Endothelial cell of umbilical vein (primary cell): ENCODE measurements at regions not wholly inside any gene's neighbourhood (a gene's known extent, or its start where the extent isn't known, plus 50 kb on each side); places are given as distances from the start of the nearest gene placed in this dataset.

Source experiments
- BruUV-seq: library from RNA; stranded (reverse); fragments of 400-500 nt; replicated peaks from 2 replicates; lab custom pipeline; 2021; lab: Mats Ljungman, UMichigan
- CTCF ChIA-PET: fragments of 300-600, 350-600 bp; sonication (Branson Sonifier 250); formaldehyde crosslinking; loops from one replicate; lab custom pipeline; 2021; ENCODE audit warnings: antibody characterized with exemption, inconsistent platforms; lab: Charles Lee
- POLR2A ChIA-PET: fragments of 300-600, 350-600 bp; sonication (Branson Sonifier 250); formaldehyde crosslinking; loops from one replicate; lab custom pipeline; 2021; ENCODE audit warnings: antibody characterized with exemption, inconsistent platforms; lab: Charles Lee
- DNase-seq: peaks from one replicate; pipeline ENCODE4 v3.0.0-alpha.2; 2011; ENCODE audit warnings: low read depth, low spot score
- FAIRE-seq: peaks from 2 replicates; lab custom pipeline; 2011; peaks lifted over from hg19 to GRCh38; lab: Jason Lieb, UNC
- H2AFZ ChIP-seq: 2 replicates; pipeline ENCODE4 v1.6.0; 2012; ENCODE audit warnings: low read depth, low read length, control low read depth, inconsistent platforms
- H3K27ac ChIP-seq: 2 replicates; pipeline ENCODE4 v1.5.1; 2011; ENCODE audit warnings: low read depth, mild to moderate bottlenecking, control low read depth, low read length, moderate library complexity; ENCODE audit not compliant: insufficient read depth
- H3K27me3 ChIP-seq, 2 experiments: 2 replicates each; pipeline versions ENCODE4 v1.6.0 to v1.6.1; 2011; ENCODE audit warnings: low read length in 2 of 2, mixed read lengths in 1 of 2; ENCODE audit not compliant: control insufficient read depth in 2 of 2, insufficient read depth in 2 of 2
- H3K36me3 ChIP-seq, 2 experiments: 2 replicates in 1 of 2; 3 replicates in 1 of 2; pipeline ENCODE4 v1.5.1; 2011; ENCODE audit warnings: low read length in 2 of 2, mild to moderate bottlenecking in 1 of 2, moderate library complexity in 1 of 2; ENCODE audit not compliant: control insufficient read depth in 2 of 2, insufficient read depth in 2 of 2; ENCODE audit errors: extremely low read depth in 1 of 2
- H3K4me1 ChIP-seq: 3 replicates; pipeline ENCODE4 v1.5.1; 2011; ENCODE audit warnings: mild to moderate bottlenecking, low read length; ENCODE audit not compliant: control insufficient read depth, insufficient read depth; ENCODE audit errors: extremely low read depth
- H3K4me2 ChIP-seq: 2 replicates; pipeline ENCODE4 v1.6.1; 2011; ENCODE audit warnings: low read length, control low read depth, mixed read lengths; ENCODE audit not compliant: insufficient read depth
- H3K4me3 ChIP-seq, 3 experiments: fragments of 200-600 bp in 1 of 3; sonication (generic), shearing (Covaris generic) in 1 of 3; replicated peaks in 1 of 3; 2 replicates each; pipeline ENCODE4 v1.5.1; 2011 to 2016; ENCODE audit warnings: control low read depth in 3 of 3, low read length in 3 of 3, mild to moderate bottlenecking in 2 of 3, inconsistent platforms in 1 of 3, low read depth in 1 of 3, moderate library complexity in 1 of 3; ENCODE audit not compliant: insufficient read depth in 1 of 3
- H3K79me2 ChIP-seq: 2 replicates; pipeline ENCODE4 v1.6.0; 2012; ENCODE audit warnings: low read length, inconsistent platforms; ENCODE audit not compliant: control insufficient read depth, insufficient read depth
- H3K9ac ChIP-seq: replicated peaks from 2 replicates; pipeline ENCODE3; 2011; ENCODE audit warnings: low read length, control low read depth; ENCODE audit not compliant: insufficient read depth; ENCODE audit errors: extremely low read depth
- H3K9me1 ChIP-seq: replicated peaks from 3 replicates; pipeline ENCODE4 v1.6.0; 2011; ENCODE audit warnings: mild to moderate bottlenecking, low read length; ENCODE audit not compliant: control insufficient read depth, insufficient read depth; ENCODE audit errors: extremely low read depth
- H3K9me3 ChIP-seq: replicated peaks from 2 replicates; pipeline ENCODE4 v1.5.1; 2012; ENCODE audit warnings: low read length, inconsistent platforms; ENCODE audit not compliant: control insufficient read depth, insufficient read depth
- H4K20me1 ChIP-seq: replicated peaks from 2 replicates; pipeline ENCODE3; 2011; ENCODE audit warnings: mild to moderate bottlenecking, low read length; ENCODE audit not compliant: control insufficient read depth, insufficient read depth; ENCODE audit errors: extremely low read depth
- EZH2 ChIP-seq: IDR thresholded peaks from 2 replicates; pipeline ENCODE4 v1.6.1; 2012; ENCODE audit warnings: borderline replicate concordance, low read depth, mild to moderate bottlenecking, moderate library complexity, low read length, inconsistent platforms; ENCODE audit not compliant: severe bottlenecking
- FOS ChIP-seq: IDR thresholded peaks from 2 replicates; pipeline ENCODE4 v1.6.1; 2011; ENCODE audit warnings: mild to moderate bottlenecking, low read length, moderate library complexity, borderline replicate concordance; ENCODE audit not compliant: insufficient read depth
- GATA2 ChIP-seq: IDR thresholded peaks from 2 replicates; pipeline ENCODE4 v1.7.0; 2011; ENCODE audit warnings: low read depth, mild to moderate bottlenecking, moderate library complexity, mixed read lengths, low read length; ENCODE audit not compliant: insufficient read length, insufficient read depth
- JUN ChIP-seq: IDR thresholded peaks from 2 replicates; pipeline ENCODE4 v1.6.1; 2011; ENCODE audit warnings: borderline replicate concordance, low read depth; ENCODE audit not compliant: insufficient read length, insufficient read depth
- MYC ChIP-seq: IDR thresholded peaks from one replicate; pipeline ENCODE4 v1.6.1; 2011; ENCODE audit warnings: mild to moderate bottlenecking, low read depth, low read length
- POLR2AphosphoS5 ChIP-seq: IDR thresholded peaks from 2 replicates; pipeline ENCODE4 v1.6.1; 2012; ENCODE audit warnings: low read depth, mild to moderate bottlenecking, control low read depth, low read length, moderate library complexity; ENCODE audit not compliant: insufficient read depth
- dilution Hi-C: fragments of 300-500 bp; cut with MboI; formaldehyde crosslinking; loops from one replicate; pipeline ENCODE4 v1.15.0; 2019; ENCODE audit warnings: low sequenced_read_pairs; ENCODE audit not compliant: extremely low pct_ligation_motif_present
- intact Hi-C: fragments of 100-400 bp; cut with micrococcal nuclease; formaldehyde crosslinking; loops from one replicate; pipeline ENCODE4 v1.10.0; 2022
- TF ChIP-seq, protein P1 (sequence below), 2 donors: IDR thresholded peaks; 1 replicate in 1 of 2; 2 replicates in 1 of 2; pipeline ENCODE4 v1.5.1; 2011; ENCODE audit warnings: low read length in 2 of 2, mild to moderate bottlenecking in 2 of 2, moderate library complexity in 2 of 2, control low read depth in 1 of 2, inconsistent platforms in 1 of 2, low read depth in 1 of 2; ENCODE audit not compliant: insufficient read depth in 1 of 2; ENCODE audit errors: extremely low read depth in 1 of 2
- TF ChIP-seq, protein P2 (sequence below): IDR thresholded peaks from 2 replicates; pipeline ENCODE4 v1.6.1; 2011; ENCODE audit not compliant: insufficient read depth, insufficient read length

DNA sequence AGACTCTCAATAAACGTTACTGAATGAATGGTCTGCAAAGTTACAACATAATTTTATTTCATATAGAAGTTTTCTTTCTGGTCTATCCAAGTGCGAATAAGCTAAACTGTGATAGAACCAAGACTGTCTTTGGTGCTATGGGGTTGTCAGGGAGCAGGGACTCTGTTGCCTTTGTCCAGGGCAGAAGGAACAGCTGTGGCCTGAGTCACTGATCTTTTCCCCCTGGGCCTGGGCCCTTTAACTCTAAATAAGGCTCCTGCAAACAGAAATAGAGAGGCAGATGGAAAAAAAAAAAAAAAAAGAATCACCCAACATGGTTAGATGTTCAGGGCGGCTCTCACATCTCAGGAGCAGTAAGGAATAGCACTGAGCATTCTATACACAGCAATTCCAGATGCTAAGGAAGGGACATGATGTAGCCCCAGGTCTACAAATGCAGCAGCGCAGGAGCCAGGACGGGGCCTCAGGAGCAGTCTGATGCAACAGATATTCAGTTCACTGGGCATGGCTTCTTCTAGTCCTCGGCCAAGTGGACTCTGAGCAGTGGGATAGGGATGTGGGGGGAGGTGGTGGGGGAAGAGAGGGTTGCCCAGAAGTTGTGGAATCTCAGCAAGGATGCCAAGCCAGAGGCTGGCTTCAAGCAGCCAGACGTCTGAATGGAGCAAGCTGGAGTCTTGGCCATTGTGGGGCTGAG is 247.1 kb upstream of the SIX2 start:
- POLR2A ChIA-PET, result interaction anchor here (0.7 kb wide), 1 partner anchor 13 kb away, joined by 3 read pairs; no protein-coding TSS in a partner anchor
- Histone ChIP-seq H4K20me1 (no peaks in the 10 kb centered on the region), H3K4me1 (peaks cover 50% of the 10 kb centered on the region), H3K9me3 (no peaks in the 10 kb centered on the region), H3K79me2 (no peaks in the 10 kb centered on the region), H3K36me3 (no peaks in the 10 kb centered on the region), H3K4me3 (no peak overlapping the region), H3K4me2 (no peak overlapping the region), H3K9me1 (no peaks in the 10 kb centered on the region), H2AFZ (no peak overlapping the region), H3K9ac (no peak overlapping the region), H3K27me3 (no peaks in the 10 kb centered on the region), H3K27ac (no peak overlapping the region)
- dilution Hi-C loops (no loop called here), intact Hi-C loops (no loop called here)
- CTCF ChIA-PET, result interaction anchor here (0.7 to 1.8 kb wide), 2 partner anchors 15 to 18 kb away, joined by 3 to 6 read pairs; no protein-coding TSS in a partner anchor
- TF ChIP-seq MYC, result no peak
- DNase-seq (no peak), FAIRE-seq (peak; percentile 8)
- BruUV-seq, result no TSS peak

DNA sequence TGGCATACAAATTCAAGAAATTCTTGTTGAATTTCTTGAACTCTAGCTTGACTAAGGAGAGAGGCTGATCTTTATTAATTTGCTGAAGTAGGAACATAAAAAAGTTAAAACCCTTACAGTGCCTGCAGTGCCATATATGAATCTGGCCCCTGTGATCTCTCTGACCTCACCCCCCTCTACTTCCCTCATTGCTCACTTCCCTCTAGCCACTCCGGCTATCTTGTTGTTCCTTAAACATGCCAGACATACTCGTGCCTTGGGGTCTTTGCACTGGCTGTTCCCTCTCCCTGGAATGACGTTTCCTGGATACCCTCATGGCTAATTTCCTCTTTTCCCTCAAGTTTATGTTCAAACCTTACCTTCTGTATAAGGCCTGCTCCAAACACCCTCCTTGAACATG is 246.3 kb upstream of the SIX2 start:
- peak overlapping the region; percentile 54 for H2AFZ ChIP-seq
- DNase-seq, result peak; percentile 44
- TF ChIP-seq POLR2AphosphoS5, result peak; percentile 55
- TF ChIP-seq, protein P1, sequence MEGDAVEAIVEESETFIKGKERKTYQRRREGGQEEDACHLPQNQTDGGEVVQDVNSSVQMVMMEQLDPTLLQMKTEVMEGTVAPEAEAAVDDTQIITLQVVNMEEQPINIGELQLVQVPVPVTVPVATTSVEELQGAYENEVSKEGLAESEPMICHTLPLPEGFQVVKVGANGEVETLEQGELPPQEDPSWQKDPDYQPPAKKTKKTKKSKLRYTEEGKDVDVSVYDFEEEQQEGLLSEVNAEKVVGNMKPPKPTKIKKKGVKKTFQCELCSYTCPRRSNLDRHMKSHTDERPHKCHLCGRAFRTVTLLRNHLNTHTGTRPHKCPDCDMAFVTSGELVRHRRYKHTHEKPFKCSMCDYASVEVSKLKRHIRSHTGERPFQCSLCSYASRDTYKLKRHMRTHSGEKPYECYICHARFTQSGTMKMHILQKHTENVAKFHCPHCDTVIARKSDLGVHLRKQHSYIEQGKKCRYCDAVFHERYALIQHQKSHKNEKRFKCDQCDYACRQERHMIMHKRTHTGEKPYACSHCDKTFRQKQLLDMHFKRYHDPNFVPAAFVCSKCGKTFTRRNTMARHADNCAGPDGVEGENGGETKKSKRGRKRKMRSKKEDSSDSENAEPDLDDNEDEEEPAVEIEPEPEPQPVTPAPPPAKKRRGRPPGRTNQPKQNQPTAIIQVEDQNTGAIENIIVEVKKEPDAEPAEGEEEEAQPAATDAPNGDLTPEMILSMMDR (IDR thresholded peaks at IDR 0.05; ENCODE audit: extremely low read depth in 1 of 2, insufficient read depth in 1 of 2, low read depth in 1 of 2, low read length in 2 of 2), result no peak
- TF ChIP-seq, protein P2, sequence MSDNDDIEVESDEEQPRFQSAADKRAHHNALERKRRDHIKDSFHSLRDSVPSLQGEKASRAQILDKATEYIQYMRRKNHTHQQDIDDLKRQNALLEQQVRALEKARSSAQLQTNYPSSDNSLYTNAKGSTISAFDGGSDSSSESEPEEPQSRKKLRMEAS, result no peak
- peak; percentile 49 for TF ChIP-seq FOS
- no peak for TF ChIP-seq JUN
- TF ChIP-seq EZH2, result no peak
- TF ChIP-seq GATA2, result peak; percentile 68
- no peaks in the 10 kb centered on the region for H3K9me3 ChIP-seq
- no peaks in the 10 kb centered on the region for H3K36me3 ChIP-seq
- intact Hi-C loops (no loop called here), dilution Hi-C loops (no loop called here)
- H3K27me3 ChIP-seq, result no peaks in the 10 kb centered on the region
- peaks cover 42% of the 10 kb centered on the region for H3K4me1 ChIP-seq
- no TSS peak for BruUV-seq
- ChIA-PET CTCF (interaction anchor here (1.7 kb wide), 1 partner anchor 14 kb away, joined by 11 read pairs; no protein-coding TSS in a partner anchor), POLR2A (interaction anchor here (0.7 kb wide), 2 partner anchors 14 to 28 kb away, joined by 3 read pairs; no protein-coding TSS in a partner anchor)
- peak; percentile 81 for FAIRE-seq
- no peaks in the 10 kb centered on the region for H3K79me2 ChIP-seq
- no peak overlapping the region for H3K4me3 ChIP-seq
- H3K9ac ChIP-seq, result no peak overlapping the region
- peak overlapping the region; percentile 42 for H3K27ac ChIP-seq
- H4K20me1 ChIP-seq, result no peaks in the 10 kb centered on the region
- no peaks in the 10 kb centered on the region for H3K9me1 ChIP-seq
- peak overlapping the region; percentile 12 for H3K4me2 ChIP-seq
